K562 (cell line): ENCODE measurements at regions not wholly inside any gene's neighbourhood (a gene's known extent, or its start where the extent isn't known, plus 50 kb on each side); places are given as distances from the start of the nearest gene placed in this dataset.

ENCODE experiments used
- MYC ChIP-seq, 2 experiments: fragments of 250-450 bp in 1 of 2; sonication (Bioruptor Pico) in 1 of 2; IDR thresholded peaks; 2 replicates each; pipeline versions ENCODE4 v1.5.1 to v1.6.1; 2012 to 2021; ENCODE audit warnings: low read depth in 2 of 2, borderline replicate concordance in 1 of 2, improper control_type of control experiment in 1 of 2, low read length in 1 of 2, mild to moderate bottlenecking in 1 of 2, moderate library complexity in 1 of 2
- POLR2A ChIP-seq: fragments of 450-650 bp; conservative IDR thresholded peaks from 2 replicates; pipeline ENCODE4 v1.6.1; 2016
- XRCC3 ChIP-seq: fragments of 450-650 bp; IDR thresholded peaks from 2 replicates; pipeline ENCODE4 v1.6.1; 2017; ENCODE audit warnings: mild to moderate bottlenecking, moderate library complexity

DNA sequence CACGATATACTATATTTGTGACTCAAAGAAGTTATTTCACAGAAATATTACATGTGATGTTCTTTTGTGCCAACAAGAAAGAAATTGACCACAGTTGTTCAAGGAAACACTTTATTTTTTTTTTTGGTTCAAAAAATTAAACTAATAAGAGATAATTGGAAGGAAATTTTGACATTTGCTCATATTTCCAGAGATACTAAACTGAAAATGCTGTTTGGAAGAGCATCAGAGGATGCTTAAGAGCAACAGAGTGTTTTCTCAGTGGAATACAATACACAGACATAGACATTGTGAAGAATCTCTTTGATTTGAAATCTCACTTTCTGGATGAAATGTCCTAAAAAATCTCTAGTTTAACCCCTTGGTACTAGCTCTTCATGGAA, 760.4 kb upstream of the CXADR start:
- TF ChIP-seq MYC (IDR thresholded peaks at IDR 0.05; ENCODE audit: low read depth, low read length) (no peak), MYC (CRISPR knock-in tag; IDR thresholded peaks at IDR 0.05; ENCODE audit: borderline replicate concordance, low read depth) (no peak), POLR2A (no peak), XRCC3 (no peak)
